GM19351 (cell line): ENCODE measurements at regions not wholly inside any gene's neighbourhood (a gene's known extent, or its start where the extent isn't known, plus 50 kb on each side); places are given as distances from the start of the nearest gene placed in this dataset.
"Not testable (repeated sequence)": the region's sequence is repeated elsewhere in the genome, so short reads cannot be mapped to it uniquely, and the experiment has no call there.

ENCODE experiments used
- ATAC-seq: cut with Tn5 transposase; IDR thresholded peaks from one replicate; pipeline ENCODE4 v1.9.1; 2021; ENCODE audit warnings: mild to moderate bottlenecking, moderate library complexity; ENCODE audit not compliant: unreplicated experiment

- ATAC-seq: no peak
These were observed 438.9 kb downstream of the NAV3 start for GRCh38 chr12:78269620-78270019.

- no peak for ATAC-seq
These were observed 440.9 kb downstream of the NAV3 start for GRCh38 chr12:78271546-78271945.

GRCh38 chr12:78275886-78276285, 445.2 kb downstream of the NAV3 start:
- no peak for ATAC-seq

GRCh38 chr12:78278706-78279190, 448.1 kb downstream of the NAV3 start:
- no peak for ATAC-seq

- ATAC-seq: no peak
These were observed 448.9 kb downstream of the NAV3 start for GRCh38 chr12:78279567-78279966.

GRCh38 chr12:78281102-78281501, 450.4 kb downstream of the NAV3 start:
- peak; percentile 47 for ATAC-seq

- no peak for ATAC-seq
These were observed 453.7 kb downstream of the NAV3 start for GRCh38 chr12:78284417-78284816.

- no peak for ATAC-seq
These were observed 460.1 kb downstream of the NAV3 start for GRCh38 chr12:78290606-78291345.

- ATAC-seq: no peak
These were observed 462.5 kb downstream of the NAV3 start for GRCh38 chr12:78293059-78293686.

- ATAC-seq: not testable (repeated sequence)
These were observed 470.6 kb downstream of the NAV3 start for GRCh38 chr12:78301282-78301681.

GRCh38 chr12:78305808-78306207, 475.1 kb downstream of the NAV3 start:
- no peak for ATAC-seq

- no peak for ATAC-seq
These were observed 475.5 kb downstream of the NAV3 start for GRCh38 chr12:78306236-78306635.

- ATAC-seq: no peak
These were observed 478.0 kb downstream of the NAV3 start for GRCh38 chr12:78308701-78309100.

GRCh38 chr12:78315028-78315427, 484.3 kb downstream of the NAV3 start:
- no peak for ATAC-seq

GRCh38 chr12:78316136-78316535, 485.4 kb downstream of the NAV3 start:
- no peak for ATAC-seq

GRCh38 chr12:78316631-78317468, 486.2 kb downstream of the NAV3 start:
- no peak for ATAC-seq

GRCh38 chr12:78321696-78322095, 491.0 kb downstream of the NAV3 start:
- no peak for ATAC-seq

GRCh38 chr12:78323226-78323625, 492.5 kb downstream of the NAV3 start:
- ATAC-seq: no peak

- no peak for ATAC-seq
These were observed 493.5 kb downstream of the NAV3 start for GRCh38 chr12:78324234-78324633.

- ATAC-seq: peak; percentile 55
These were observed 497.8 kb downstream of the NAV3 start for GRCh38 chr12:78328524-78328923.

GRCh38 chr12:78330131-78330530, 499.4 kb downstream of the NAV3 start:
- no peak for ATAC-seq

GRCh38 chr12:78331181-78331580, 500.5 kb downstream of the NAV3 start:
- ATAC-seq: no peak
